H1 (cell line): ENCODE measurements at regions not wholly inside any gene's neighbourhood (a gene's known extent, or its start where the extent isn't known, plus 50 kb on each side); places are given as distances from the start of the nearest gene placed in this dataset.

Source experiments
- ATF2 ChIP-seq: IDR thresholded peaks from 2 replicates; pipeline ENCODE4 v1.6.1; 2012; ENCODE audit warnings: low read length, inconsistent platforms
- CEBPB ChIP-seq: IDR thresholded peaks from 2 replicates; pipeline ENCODE4 v1.6.1; 2012; ENCODE audit warnings: low read depth, low read length
- PHF8 ChIP-seq: fragments of 200-600 bp; sonication (generic); conservative IDR thresholded peaks from 2 replicates; pipeline ENCODE4 v1.7.1; 2012; ENCODE audit warnings: low read depth, mild to moderate bottlenecking, inconsistent platforms, low read length, moderate library complexity
- POU5F1 ChIP-seq: IDR thresholded peaks from 2 replicates; pipeline ENCODE4 v1.6.1; 2011; ENCODE audit warnings: low read depth, mild to moderate bottlenecking, low read length, moderate library complexity
- SAP30 ChIP-seq: fragments of 300-600 bp; sonication (generic); IDR thresholded peaks from 2 replicates; pipeline ENCODE4 v1.7.1; 2012; ENCODE audit warnings: low read length, moderate library complexity, mild to moderate bottlenecking, inconsistent platforms; ENCODE audit not compliant: insufficient read depth, insufficient replicate concordance
- SIN3A ChIP-seq, 2 experiments: IDR thresholded peaks in 1 of 2; conservative IDR thresholded peaks in 1 of 2; 2 replicates each; pipeline ENCODE4 v1.6.1; 2011 to 2012; ENCODE audit warnings: low read length in 2 of 2, improper control_type of control experiment in 1 of 2, low read depth in 1 of 2, mild to moderate bottlenecking in 1 of 2
- SP1 ChIP-seq: IDR thresholded peaks from 2 replicates; pipeline ENCODE4 v1.6.1; 2011; ENCODE audit warnings: low read depth, low read length
- SP4 ChIP-seq: IDR thresholded peaks from 2 replicates; pipeline ENCODE4 v1.6.1; 2012; ENCODE audit warnings: low read length, inconsistent platforms
- TF ChIP-seq, protein P1 (sequence below): fragments of 300-600 bp; sonication (generic); IDR thresholded peaks from 2 replicates; pipeline ENCODE4 v1.7.1; 2012; ENCODE audit warnings: low read length, moderate library complexity, mild to moderate bottlenecking, inconsistent platforms; ENCODE audit not compliant: insufficient replicate concordance
- TF ChIP-seq, protein P2 (sequence below): IDR thresholded peaks from 2 replicates; pipeline ENCODE4 v1.6.1; 2012; ENCODE audit warnings: inconsistent platforms

DNA sequence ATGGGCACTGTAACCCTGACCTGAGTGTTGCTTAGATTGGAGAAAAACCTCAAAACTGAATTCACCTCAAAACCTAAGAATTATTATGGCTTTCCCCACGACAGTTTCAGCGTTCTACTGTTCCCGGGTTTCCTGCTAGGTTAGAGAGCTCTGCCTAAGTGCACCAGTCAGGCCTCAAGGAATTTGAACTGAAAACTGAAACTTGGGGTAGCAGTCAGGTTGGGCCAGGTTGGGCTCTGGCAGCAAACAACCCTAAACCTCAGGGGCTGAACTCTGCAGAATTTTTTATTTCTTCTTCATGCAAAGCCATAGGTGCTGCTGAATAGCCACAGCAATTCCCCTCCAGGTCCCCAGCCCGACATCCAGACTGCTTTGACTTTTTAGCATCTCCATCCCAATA, 437.0 kb upstream of the PROX1 start (continued):
- TF ChIP-seq, protein P1, sequence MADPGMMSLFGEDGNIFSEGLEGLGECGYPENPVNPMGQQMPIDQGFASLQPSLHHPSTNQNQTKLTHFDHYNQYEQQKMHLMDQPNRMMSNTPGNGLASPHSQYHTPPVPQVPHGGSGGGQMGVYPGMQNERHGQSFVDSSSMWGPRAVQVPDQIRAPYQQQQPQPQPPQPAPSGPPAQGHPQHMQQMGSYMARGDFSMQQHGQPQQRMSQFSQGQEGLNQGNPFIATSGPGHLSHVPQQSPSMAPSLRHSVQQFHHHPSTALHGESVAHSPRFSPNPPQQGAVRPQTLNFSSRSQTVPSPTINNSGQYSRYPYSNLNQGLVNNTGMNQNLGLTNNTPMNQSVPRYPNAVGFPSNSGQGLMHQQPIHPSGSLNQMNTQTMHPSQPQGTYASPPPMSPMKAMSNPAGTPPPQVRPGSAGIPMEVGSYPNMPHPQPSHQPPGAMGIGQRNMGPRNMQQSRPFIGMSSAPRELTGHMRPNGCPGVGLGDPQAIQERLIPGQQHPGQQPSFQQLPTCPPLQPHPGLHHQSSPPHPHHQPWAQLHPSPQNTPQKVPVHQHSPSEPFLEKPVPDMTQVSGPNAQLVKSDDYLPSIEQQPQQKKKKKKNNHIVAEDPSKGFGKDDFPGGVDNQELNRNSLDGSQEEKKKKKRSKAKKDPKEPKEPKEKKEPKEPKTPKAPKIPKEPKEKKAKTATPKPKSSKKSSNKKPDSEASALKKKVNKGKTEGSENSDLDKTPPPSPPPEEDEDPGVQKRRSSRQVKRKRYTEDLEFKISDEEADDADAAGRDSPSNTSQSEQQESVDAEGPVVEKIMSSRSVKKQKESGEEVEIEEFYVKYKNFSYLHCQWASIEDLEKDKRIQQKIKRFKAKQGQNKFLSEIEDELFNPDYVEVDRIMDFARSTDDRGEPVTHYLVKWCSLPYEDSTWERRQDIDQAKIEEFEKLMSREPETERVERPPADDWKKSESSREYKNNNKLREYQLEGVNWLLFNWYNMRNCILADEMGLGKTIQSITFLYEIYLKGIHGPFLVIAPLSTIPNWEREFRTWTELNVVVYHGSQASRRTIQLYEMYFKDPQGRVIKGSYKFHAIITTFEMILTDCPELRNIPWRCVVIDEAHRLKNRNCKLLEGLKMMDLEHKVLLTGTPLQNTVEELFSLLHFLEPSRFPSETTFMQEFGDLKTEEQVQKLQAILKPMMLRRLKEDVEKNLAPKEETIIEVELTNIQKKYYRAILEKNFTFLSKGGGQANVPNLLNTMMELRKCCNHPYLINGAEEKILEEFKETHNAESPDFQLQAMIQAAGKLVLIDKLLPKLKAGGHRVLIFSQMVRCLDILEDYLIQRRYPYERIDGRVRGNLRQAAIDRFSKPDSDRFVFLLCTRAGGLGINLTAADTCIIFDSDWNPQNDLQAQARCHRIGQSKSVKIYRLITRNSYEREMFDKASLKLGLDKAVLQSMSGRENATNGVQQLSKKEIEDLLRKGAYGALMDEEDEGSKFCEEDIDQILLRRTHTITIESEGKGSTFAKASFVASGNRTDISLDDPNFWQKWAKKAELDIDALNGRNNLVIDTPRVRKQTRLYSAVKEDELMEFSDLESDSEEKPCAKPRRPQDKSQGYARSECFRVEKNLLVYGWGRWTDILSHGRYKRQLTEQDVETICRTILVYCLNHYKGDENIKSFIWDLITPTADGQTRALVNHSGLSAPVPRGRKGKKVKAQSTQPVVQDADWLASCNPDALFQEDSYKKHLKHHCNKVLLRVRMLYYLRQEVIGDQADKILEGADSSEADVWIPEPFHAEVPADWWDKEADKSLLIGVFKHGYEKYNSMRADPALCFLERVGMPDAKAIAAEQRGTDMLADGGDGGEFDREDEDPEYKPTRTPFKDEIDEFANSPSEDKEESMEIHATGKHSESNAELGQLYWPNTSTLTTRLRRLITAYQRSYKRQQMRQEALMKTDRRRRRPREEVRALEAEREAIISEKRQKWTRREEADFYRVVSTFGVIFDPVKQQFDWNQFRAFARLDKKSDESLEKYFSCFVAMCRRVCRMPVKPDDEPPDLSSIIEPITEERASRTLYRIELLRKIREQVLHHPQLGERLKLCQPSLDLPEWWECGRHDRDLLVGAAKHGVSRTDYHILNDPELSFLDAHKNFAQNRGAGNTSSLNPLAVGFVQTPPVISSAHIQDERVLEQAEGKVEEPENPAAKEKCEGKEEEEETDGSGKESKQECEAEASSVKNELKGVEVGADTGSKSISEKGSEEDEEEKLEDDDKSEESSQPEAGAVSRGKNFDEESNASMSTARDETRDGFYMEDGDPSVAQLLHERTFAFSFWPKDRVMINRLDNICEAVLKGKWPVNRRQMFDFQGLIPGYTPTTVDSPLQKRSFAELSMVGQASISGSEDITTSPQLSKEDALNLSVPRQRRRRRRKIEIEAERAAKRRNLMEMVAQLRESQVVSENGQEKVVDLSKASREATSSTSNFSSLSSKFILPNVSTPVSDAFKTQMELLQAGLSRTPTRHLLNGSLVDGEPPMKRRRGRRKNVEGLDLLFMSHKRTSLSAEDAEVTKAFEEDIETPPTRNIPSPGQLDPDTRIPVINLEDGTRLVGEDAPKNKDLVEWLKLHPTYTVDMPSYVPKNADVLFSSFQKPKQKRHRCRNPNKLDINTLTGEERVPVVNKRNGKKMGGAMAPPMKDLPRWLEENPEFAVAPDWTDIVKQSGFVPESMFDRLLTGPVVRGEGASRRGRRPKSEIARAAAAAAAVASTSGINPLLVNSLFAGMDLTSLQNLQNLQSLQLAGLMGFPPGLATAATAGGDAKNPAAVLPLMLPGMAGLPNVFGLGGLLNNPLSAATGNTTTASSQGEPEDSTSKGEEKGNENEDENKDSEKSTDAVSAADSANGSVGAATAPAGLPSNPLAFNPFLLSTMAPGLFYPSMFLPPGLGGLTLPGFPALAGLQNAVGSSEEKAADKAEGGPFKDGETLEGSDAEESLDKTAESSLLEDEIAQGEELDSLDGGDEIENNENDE: no peak
- TF ChIP-seq PHF8: no peak
- TF ChIP-seq, protein P2, sequence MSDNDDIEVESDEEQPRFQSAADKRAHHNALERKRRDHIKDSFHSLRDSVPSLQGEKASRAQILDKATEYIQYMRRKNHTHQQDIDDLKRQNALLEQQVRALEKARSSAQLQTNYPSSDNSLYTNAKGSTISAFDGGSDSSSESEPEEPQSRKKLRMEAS: no peak
- no peak for TF ChIP-seq SP1
- TF ChIP-seq SP4: no peak
- no peak for TF ChIP-seq SIN3A (conservative IDR thresholded peaks at IDR 0.05 in 1 of 2, IDR thresholded peaks at IDR 0.05 in 1 of 2; ENCODE audit: low read depth in 1 of 2, low read length in 2 of 2)
- no peak for TF ChIP-seq SAP30
- TF ChIP-seq POU5F1: no peak
- TF ChIP-seq ATF2: no peak
- TF ChIP-seq CEBPB: no peak
